ENCODE measurements at regions not wholly inside any gene's neighbourhood (a gene's known extent, or its start where the extent isn't known, plus 50 kb on each side); places are given as distances from the start of the nearest gene placed in this dataset.

DNA sequence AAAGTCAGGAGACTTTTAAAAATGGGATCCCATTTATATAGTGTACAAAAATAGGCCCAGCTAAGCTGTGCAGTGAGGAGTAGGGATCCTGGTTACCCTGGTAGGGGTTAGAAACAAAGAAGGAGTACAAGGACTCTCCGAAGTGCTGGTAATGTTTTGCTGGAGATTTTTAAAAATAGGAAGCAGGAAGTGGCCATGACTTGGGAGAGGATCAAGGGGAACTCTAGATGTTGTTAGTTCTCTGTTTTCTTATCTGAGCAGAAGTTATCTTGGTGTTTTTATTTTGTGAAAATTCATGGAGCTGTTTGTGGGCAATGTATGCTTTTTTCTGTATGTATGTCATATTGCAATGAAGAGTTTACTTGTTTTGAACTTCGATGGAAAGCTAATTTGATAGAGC is 373.9 kb downstream of the SFMBT2 start:
- TF ChIP-seq, protein P1, sequence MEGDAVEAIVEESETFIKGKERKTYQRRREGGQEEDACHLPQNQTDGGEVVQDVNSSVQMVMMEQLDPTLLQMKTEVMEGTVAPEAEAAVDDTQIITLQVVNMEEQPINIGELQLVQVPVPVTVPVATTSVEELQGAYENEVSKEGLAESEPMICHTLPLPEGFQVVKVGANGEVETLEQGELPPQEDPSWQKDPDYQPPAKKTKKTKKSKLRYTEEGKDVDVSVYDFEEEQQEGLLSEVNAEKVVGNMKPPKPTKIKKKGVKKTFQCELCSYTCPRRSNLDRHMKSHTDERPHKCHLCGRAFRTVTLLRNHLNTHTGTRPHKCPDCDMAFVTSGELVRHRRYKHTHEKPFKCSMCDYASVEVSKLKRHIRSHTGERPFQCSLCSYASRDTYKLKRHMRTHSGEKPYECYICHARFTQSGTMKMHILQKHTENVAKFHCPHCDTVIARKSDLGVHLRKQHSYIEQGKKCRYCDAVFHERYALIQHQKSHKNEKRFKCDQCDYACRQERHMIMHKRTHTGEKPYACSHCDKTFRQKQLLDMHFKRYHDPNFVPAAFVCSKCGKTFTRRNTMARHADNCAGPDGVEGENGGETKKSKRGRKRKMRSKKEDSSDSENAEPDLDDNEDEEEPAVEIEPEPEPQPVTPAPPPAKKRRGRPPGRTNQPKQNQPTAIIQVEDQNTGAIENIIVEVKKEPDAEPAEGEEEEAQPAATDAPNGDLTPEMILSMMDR (IDR thresholded peaks at IDR 0.05) = no peak
- no peak for TF ChIP-seq POLR2A (IDR thresholded peaks at IDR 0.05)
- no peak for TF ChIP-seq EP300 (IDR thresholded peaks at IDR 0.05)
